Spleen (tissue), 11 donors: ENCODE measurements at regions not wholly inside any gene's neighbourhood (a gene's known extent, or its start where the extent isn't known, plus 50 kb on each side); places are given as distances from the start of the nearest gene placed in this dataset.

Experiments used
- DNase-seq: peaks from one replicate; pipeline ENCODE4 v3.0.0-alpha.2; 2020
- H3K27ac ChIP-seq, 8 donors: fragments of 200-600 bp; sonication (generic) in 7 of 8; 1 replicate in 4 of 8; 2 replicates in 4 of 8; pipeline versions ENCODE4 v1.5.0 to v1.8.0; 2016 to 2021; ENCODE audit warnings: inconsistent platforms in 4 of 8, mild to moderate bottlenecking in 4 of 8, moderate library complexity in 1 of 8
- H3K27me3 ChIP-seq, 7 donors: fragments of 200-600 bp; sonication (generic) in 6 of 7; replicated peaks in 1 of 7; 1 replicate in 4 of 7; 2 replicates in 3 of 7; pipeline versions ENCODE4 v1.5.0 to v1.8.0; 2016 to 2021; ENCODE audit warnings: inconsistent platforms in 3 of 7, mild to moderate bottlenecking in 1 of 7
- H3K36me3 ChIP-seq, 6 donors: fragments of 200-600 bp; sonication (generic) in 5 of 6; 1 replicate in 4 of 6; 2 replicates in 2 of 6; pipeline versions ENCODE4 v1.5.0 to v1.8.0; 2016 to 2021; ENCODE audit warnings: inconsistent platforms in 2 of 6
- H3K4me1 ChIP-seq, 6 donors: fragments of 200-600 bp; sonication (generic) in 5 of 6; 1 replicate in 3 of 6; 2 replicates in 3 of 6; pipeline versions ENCODE4 v1.5.0 to v1.8.0; 2016 to 2021; ENCODE audit warnings: inconsistent platforms in 3 of 6
- H3K4me3 ChIP-seq, 8 donors: fragments of 200-600 bp; sonication (generic) in 7 of 8; 1 replicate in 4 of 8; 2 replicates in 4 of 8; pipeline versions ENCODE4 v1.5.0 to v1.8.0; 2016 to 2021; ENCODE audit warnings: inconsistent platforms in 4 of 8, mild to moderate bottlenecking in 4 of 8, moderate library complexity in 2 of 8
- H3K9me3 ChIP-seq, 8 donors: fragments of 200-600 bp; sonication (generic) in 7 of 8; 1 replicate in 4 of 8; 2 replicates in 4 of 8; pipeline versions ENCODE4 v1.5.0 to v1.8.0; 2016 to 2021; ENCODE audit warnings: inconsistent platforms in 4 of 8
- CTCF ChIP-seq, 11 experiments: fragments of 200-600 bp in 7 of 11; fragments of 450-650 bp in 4 of 11; sonication (generic) in 4 of 11; IDR thresholded peaks in 8 of 11; conservative IDR thresholded peaks in 3 of 11; 1 replicate in 7 of 11; 2 replicates in 4 of 11; pipeline versions ENCODE4 v1.4.0 to v1.8.0; 2016 to 2021; ENCODE audit warnings: antibody characterized with exemption in 11 of 11, inconsistent platforms in 4 of 11, mild to moderate bottlenecking in 1 of 11
- POLR2A ChIP-seq, 3 donors: fragments of 450-650 bp; IDR thresholded peaks; one replicate each; pipeline ENCODE4 v1.5.1; 2017; ENCODE audit warnings: antibody characterized with exemption in 3 of 3, mild to moderate bottlenecking in 1 of 3
- POLR2AphosphoS5 ChIP-seq, 3 donors: sonication (generic); formaldehyde crosslinking; IDR thresholded peaks; one replicate each; pipeline ENCODE4 v1.5.1; 2017; ENCODE audit warnings: antibody characterized with exemption in 3 of 3
- WGBS, 5 donors: extraction: QIAGEN DNeasy Blood & Tissue Kit in 3 of 5; methylation state at CpG; one replicate each; pipeline versions ENCODE4 v1.1.5 to v1.1.7; 2013 to 2018; 5-methylcytosine and 5-hydroxymethylcytosine counted together
- intact Hi-C: fragments of 100-400 bp; cut with DNase I; formaldehyde crosslinking; loops from one replicate; pipeline ENCODE4 v1.15.0; 2023; ENCODE audit warnings: low total_unique reads
- donor health status: healthy with polysubstance abuse.
- donor health status: DM: no; HTN: no; CAD: no; lungs with moderate emphysema.
- donor health status: DM: no; HTN: no; CAD: no.
- donor health status: Bipolar disorder and iron deficiency.
- donor health status: healthy.
- donor health status: DM: no; HTN: no; CAD: no.
- donor health status: DM: yes; HTN: yes; CAD: no.

GRCh38 chr2:40038646-40039045 lies 259.6 kb upstream of the THUMPD2 start:
- Histone ChIP-seq H3K27me3 (no peaks in the 10 kb centered on the region), H3K4me1 (peaks cover 0 to 33% (median 6%) of the 10 kb centered on the region in 6 donors), H3K27ac (no peak overlapping the region), H3K36me3 (no peaks in the 10 kb centered on the region), H3K4me3 (no peak overlapping the region), H3K9me3 (peaks cover 0 to 16% (median 11%) of the 10 kb centered on the region in 8 donors)
- 82 to 94% (median 90%) methylated on average over 4 of the region's 4 CpGs for WGBS, 5 donors
- no peak for TF ChIP-seq POLR2AphosphoS5 (IDR thresholded peaks at IDR 0.05)
- TF ChIP-seq POLR2A (IDR thresholded peaks at IDR 0.05): no peak
- TF ChIP-seq CTCF (IDR thresholded peaks at IDR 0.05 in 8 of 11, conservative IDR thresholded peaks at IDR 0.05 in 3 of 11): no peak
- no peak for DNase-seq
- intact Hi-C loops: no loop called here

- H3K4me3 ChIP-seq: no peak overlapping the region
- no peaks in the 10 kb centered on the region for H3K27me3 ChIP-seq
- TF ChIP-seq POLR2AphosphoS5 (IDR thresholded peaks at IDR 0.05): no peak
- no peak for TF ChIP-seq CTCF (IDR thresholded peaks at IDR 0.05 in 8 of 11, conservative IDR thresholded peaks at IDR 0.05 in 3 of 11)
- TF ChIP-seq POLR2A (IDR thresholded peaks at IDR 0.05): no peak
- H3K4me1 ChIP-seq: peaks cover 0 to 33% (median 6%) of the 10 kb centered on the region in 6 donors
- WGBS, 5 donors: 17 to 39% (median 26%) methylated on average over 7 of the region's 7 CpGs
- peak overlapping the region in 1 of 8 donors; percentile 9 for H3K27ac ChIP-seq
- peaks cover 0 to 19% (median 11%) of the 10 kb centered on the region in 8 donors for H3K9me3 ChIP-seq
- no peak for DNase-seq
- no peaks in the 10 kb centered on the region for H3K36me3 ChIP-seq
- intact Hi-C loops: no loop called here
Observed at GRCh38 chr2:40037303-40037702, 258.2 kb upstream of the THUMPD2 start.

- TF ChIP-seq CTCF (IDR thresholded peaks at IDR 0.05 in 8 of 11, conservative IDR thresholded peaks at IDR 0.05 in 3 of 11) (no peak), POLR2AphosphoS5 (IDR thresholded peaks at IDR 0.05) (no peak), POLR2A (IDR thresholded peaks at IDR 0.05) (no peak)
- intact Hi-C loops: no loop called here
Observed at GRCh38 chr2:40036241-40036640, 257.2 kb upstream of the THUMPD2 start.

GRCh38 chr2:40034801-40035200 lies 255.7 kb upstream of the THUMPD2 start:
- Histone ChIP-seq H3K4me3 (no peak overlapping the region), H3K4me1 (peaks cover 0 to 19% (median 5%) of the 10 kb centered on the region in 6 donors), H3K36me3 (no peaks in the 10 kb centered on the region), H3K27me3 (no peaks in the 10 kb centered on the region), H3K9me3 (peaks cover 0 to 19% (median 11%) of the 10 kb centered on the region in 8 donors), H3K27ac (no peak overlapping the region)
- TF ChIP-seq CTCF (IDR thresholded peaks at IDR 0.05 in 8 of 11, conservative IDR thresholded peaks at IDR 0.05 in 3 of 11): no peak
- no peak for TF ChIP-seq POLR2A (IDR thresholded peaks at IDR 0.05)
- TF ChIP-seq POLR2AphosphoS5 (IDR thresholded peaks at IDR 0.05): no peak
- DNase-seq: no peak
- intact Hi-C loops: no loop called here

More at GRCh38 chr2:40036241-40036640, 257.2 kb upstream of the THUMPD2 start:
- peaks cover 0 to 19% (median 11%) of the 10 kb centered on the region in 8 donors for H3K9me3 ChIP-seq
- WGBS, 5 donors: 60 to 79% (median 68%) methylated on average over 2 of the region's 2 CpGs
- no peaks in the 10 kb centered on the region for H3K36me3 ChIP-seq
- H3K4me1 ChIP-seq: peaks cover 0 to 25% (median 5%) of the 10 kb centered on the region in 6 donors
- no peaks in the 10 kb centered on the region for H3K27me3 ChIP-seq
- no peak overlapping the region for H3K27ac ChIP-seq
- DNase-seq: no peak
- no peak overlapping the region for H3K4me3 ChIP-seq
